ENCODE measurements at regions not wholly inside any gene's neighbourhood (a gene's known extent, or its start where the extent isn't known, plus 50 kb on each side); places are given as distances from the start of the nearest gene placed in this dataset.
"Not testable (repeated sequence)": the region's sequence is repeated elsewhere in the genome, so short reads cannot be mapped to it uniquely, and the experiment has no call there.

DNA sequence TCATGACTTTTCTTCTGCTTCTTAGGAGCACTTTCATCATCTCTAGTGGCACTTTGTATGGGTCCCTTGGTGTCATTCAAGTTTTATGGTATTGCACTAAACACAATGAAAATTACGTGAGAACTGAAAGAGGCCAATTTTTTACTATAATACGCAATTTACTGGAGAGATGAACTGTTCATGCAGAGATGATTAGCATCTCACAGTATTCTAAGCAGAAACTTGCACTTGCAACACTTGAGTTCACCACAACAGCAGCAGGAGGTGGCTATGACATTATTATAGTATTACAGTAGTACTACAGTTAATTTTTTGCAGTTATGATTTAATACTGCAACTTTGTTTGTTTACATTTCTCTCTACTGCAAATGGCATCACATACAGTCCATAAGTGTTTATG lies 793.1 kb upstream of the CRIM1 start:
- H3K9me3 ChIP-seq, result no peaks in the 10 kb centered on the region
- no peaks in the 10 kb centered on the region for H3K27me3 ChIP-seq
- no peaks in the 10 kb centered on the region for H3K36me3 ChIP-seq
- no peak for DNase-seq
- H3K4me3 ChIP-seq, result no peak overlapping the region

DNA sequence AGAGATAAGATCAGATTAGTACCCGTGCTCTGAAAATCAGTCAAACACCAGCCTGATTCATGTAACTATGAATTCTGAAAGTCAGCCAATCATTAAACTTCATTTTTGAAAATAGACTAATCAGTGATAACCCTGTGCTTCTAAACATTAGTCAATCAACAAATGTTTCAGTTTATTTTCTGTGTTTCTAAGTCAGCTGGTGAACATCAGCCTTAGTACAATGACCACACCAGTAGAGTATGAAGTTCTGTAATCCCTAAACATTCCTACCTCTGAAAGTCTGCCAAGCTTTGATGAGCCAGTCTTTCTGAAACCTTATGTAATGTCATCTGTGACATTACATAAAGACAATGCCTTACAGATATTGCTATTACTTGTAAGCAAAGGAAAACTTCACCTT lies 807.4 kb upstream of the CRIM1 start:
- Histone ChIP-seq H3K27me3 (no peaks in the 10 kb centered on the region), H3K4me3 (no peak overlapping the region), H3K9me3 (no peaks in the 10 kb centered on the region), H3K36me3 (no peaks in the 10 kb centered on the region)
- no peak for DNase-seq

DNA sequence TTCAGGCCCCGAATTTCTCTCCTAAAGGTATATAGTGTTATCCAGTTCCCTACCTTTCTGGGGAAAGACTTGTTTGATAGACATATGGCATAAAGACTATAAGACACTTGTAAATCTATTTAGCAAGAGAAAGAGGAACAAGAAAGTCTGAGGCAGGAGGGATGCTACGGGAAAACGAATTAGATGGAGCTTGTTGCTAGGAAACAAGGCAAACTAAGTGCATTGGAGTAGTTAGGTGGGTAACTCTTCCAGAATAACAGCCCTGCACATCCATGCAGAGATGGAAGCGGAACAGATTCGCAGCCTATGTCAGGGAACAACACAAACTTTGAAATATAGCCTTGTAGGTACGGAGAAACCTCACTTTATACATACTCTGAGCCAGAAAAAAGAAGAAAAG lies 810.3 kb upstream of the CRIM1 start:
- Histone ChIP-seq H3K36me3 (no peaks in the 10 kb centered on the region), H3K9me3 (no peaks in the 10 kb centered on the region), H3K4me3 (no peak overlapping the region), H3K27me3 (no peaks in the 10 kb centered on the region)
- DNase-seq, result no peak

DNA sequence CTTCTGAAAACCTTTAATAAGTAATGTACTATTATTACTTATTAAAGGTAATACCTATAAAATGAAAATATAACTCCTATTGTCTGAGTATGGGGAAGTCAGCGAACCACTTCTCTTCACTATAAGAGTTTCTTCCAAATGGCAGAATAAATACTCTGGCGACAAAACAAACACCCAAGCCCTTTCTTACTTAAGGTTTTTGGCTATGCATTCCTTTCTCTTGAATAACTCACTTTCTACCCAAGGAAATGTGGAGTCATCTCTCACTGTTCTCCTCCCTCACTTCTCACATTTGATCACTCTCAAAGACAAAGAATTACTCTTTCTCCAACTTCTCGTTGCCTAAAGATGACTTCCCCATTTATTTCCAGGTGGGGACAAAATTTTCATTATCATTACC lies 816.8 kb upstream of the CRIM1 start:
- H3K9me3 ChIP-seq, result no peaks in the 10 kb centered on the region
- H3K36me3 ChIP-seq, result no peaks in the 10 kb centered on the region
- H3K27me3 ChIP-seq, result no peaks in the 10 kb centered on the region
- H3K4me3 ChIP-seq, result no peak overlapping the region
- no peak for DNase-seq

DNA sequence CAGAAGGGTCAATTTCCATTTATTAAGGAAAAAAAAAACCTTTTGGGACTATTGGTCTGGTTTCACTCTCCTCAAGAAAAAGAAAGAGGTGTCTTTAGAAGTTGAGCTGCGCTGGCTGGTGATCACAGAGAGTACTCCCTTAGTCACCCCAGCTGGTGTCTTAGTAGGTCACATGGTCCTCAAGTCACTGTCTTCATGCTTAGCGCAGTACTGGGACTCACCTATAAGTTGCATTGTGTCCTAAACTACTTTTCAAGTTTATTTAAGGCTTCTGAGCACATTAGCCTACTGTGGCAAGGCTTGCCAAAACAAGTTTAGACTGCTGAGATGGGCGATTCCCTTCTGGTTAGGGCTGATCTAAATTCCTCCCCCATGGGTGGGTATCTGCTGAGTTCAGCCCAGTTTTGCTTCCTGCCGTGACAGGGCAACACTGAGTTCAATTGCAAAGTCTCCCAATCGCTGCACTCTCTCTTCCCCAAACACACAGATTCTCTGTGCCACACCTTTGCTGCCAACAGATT lies 824.9 kb upstream of the CRIM1 start:
- Histone ChIP-seq H3K36me3 (no peaks in the 10 kb centered on the region), H3K4me3 (no peak overlapping the region)
- DNase-seq, result no peak

DNA sequence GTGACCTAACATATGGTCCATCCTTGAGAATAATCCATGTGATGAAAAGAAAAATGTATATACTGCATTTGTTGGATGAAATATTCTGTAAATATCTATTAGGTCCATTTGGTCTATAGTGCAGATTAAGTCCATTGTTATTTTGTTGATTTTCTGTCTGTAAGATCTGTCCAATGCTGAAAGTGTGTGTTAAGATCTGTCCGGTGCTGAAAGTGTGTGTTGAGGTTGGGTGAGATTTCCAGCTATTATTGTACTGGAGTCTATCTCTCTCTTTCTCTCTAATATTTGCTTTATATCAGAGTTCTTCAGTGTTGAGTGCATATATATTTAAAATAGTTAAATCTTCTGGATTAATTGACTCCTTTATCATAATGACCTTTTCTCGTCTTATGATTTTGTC lies 828.8 kb upstream of the CRIM1 start:
- no peaks in the 10 kb centered on the region for H3K27me3 ChIP-seq
- no peak overlapping the region for H3K4me3 ChIP-seq
- no peak for DNase-seq
- H3K9me3 ChIP-seq, result no peaks in the 10 kb centered on the region
- no peaks in the 10 kb centered on the region for H3K36me3 ChIP-seq

More for the DNA sequence above, 824.9 kb upstream of the CRIM1 start:
- H3K9me3 ChIP-seq, result no peaks in the 10 kb centered on the region
- H3K27me3 ChIP-seq, result no peaks in the 10 kb centered on the region

DNA sequence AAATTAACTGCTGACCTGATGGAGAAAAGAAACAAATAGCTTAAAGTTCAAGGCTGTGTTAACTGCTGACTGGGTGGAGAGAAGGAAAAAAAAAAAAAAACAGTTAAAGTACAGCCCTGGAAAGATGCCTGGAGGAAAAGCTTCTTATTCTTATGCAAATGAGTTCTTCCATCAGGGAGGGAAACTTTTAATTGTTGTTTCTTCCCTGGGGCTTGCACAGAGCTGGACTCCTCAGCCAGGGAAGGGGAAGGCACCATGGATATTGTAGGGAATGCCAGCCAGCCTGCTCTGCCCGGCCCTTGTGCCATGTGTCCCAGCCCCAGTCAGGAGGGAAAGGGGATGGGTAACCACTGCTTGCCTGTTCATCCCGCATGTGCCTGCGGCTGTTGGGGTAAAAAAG lies 833.1 kb upstream of the CRIM1 start:
- no peaks in the 10 kb centered on the region for H3K36me3 ChIP-seq
- no peak for DNase-seq
- no peaks in the 10 kb centered on the region for H3K9me3 ChIP-seq
- H3K4me3 ChIP-seq, result no peak overlapping the region
- H3K27me3 ChIP-seq, result no peaks in the 10 kb centered on the region

DNA sequence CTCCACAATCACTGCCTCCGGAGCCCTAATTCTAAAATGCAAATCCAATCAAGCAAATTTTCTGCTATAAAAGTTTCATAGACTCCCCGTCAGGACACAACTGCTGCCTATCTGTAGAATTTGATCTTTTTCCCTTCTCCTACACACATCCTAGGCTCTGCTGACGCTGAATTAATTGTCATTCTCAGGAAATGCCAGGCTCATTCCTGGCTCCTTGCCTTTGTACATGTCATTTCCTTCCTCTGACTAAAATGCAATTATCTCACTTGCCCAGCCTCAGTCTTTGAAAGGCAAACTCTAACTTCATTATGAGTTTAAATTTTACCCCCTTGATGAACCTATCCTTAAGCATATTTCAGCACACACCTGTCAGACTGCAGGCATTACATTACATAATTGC lies 844.9 kb upstream of the CRIM1 start:
- Histone ChIP-seq H3K4me3 (no peak overlapping the region), H3K9me3 (no peaks in the 10 kb centered on the region), H3K27me3 (no peaks in the 10 kb centered on the region), H3K36me3 (no peaks in the 10 kb centered on the region)
- no peak for DNase-seq

DNA sequence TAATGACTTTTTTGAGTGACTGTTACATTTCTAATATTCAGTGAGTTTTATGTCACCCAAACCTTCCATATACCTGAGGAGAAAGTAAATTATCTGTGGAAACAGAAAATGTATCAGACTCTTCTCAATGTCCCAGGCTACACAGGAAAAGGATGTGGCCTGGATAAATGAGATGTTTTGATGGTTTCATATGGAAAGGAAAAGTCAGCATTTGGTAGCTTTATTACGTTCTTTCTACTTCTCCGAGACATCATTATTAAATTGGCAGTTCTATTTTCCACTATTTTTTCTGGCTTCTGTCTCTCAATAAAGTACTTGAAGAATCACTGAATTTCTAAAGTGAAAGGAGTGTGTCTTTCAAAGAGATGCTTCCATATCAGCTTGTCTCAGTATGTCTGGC lies 847.0 kb upstream of the CRIM1 start:
- Histone ChIP-seq H3K27me3 (no peaks in the 10 kb centered on the region), H3K4me3 (no peak overlapping the region), H3K36me3 (no peaks in the 10 kb centered on the region), H3K9me3 (no peaks in the 10 kb centered on the region)
- DNase-seq, result no peak

DNA sequence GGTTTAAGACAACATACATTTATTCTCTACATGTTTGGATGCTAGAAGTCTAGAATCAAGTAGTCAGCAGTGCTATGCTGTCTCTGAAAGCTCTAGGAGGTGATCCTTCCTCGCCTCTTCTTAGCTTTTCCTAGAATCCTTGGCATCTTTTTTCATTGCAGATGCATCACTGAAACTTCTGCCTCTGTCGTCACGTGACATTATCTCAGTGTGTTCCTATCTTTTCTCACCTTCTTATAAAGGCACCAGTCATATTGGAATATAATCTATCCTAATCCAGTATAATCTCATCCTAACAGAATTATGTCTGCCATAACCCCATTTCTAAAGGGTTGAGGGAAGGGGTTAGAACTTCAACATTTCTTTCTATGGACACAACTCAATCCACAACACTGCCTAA lies 851.2 kb upstream of the CRIM1 start:
- H3K36me3 ChIP-seq, result no peaks in the 10 kb centered on the region
- H3K9me3 ChIP-seq, result no peaks in the 10 kb centered on the region
- no peak overlapping the region for H3K4me3 ChIP-seq
- DNase-seq, result no peak
- H3K27me3 ChIP-seq, result no peaks in the 10 kb centered on the region

DNA sequence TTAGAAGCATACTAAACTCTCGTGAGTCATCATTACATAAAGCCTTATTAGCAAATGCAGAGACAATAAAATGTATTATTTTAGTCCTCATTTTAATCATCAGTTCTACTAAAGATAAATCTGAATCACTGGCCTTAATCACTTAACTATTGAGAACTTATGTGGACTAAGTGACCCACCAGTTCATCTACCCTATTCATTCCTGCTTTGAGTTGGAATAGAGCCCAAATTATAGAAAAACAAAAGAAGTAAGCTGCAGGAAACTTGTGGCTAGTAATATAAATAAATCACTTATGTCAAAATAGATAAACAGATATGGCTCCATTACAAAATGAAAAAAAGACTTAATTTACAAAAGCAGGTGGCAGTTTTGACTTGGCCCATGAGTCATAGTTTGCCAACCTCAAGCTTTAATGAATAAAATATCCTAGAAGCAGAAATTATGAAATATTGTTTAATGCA lies 851.8 kb upstream of the CRIM1 start:
- no peaks in the 10 kb centered on the region for H3K9me3 ChIP-seq
- no peaks in the 10 kb centered on the region for H3K27me3 ChIP-seq
- H3K4me3 ChIP-seq, result no peak overlapping the region
- DNase-seq, result no peak
- H3K36me3 ChIP-seq, result no peaks in the 10 kb centered on the region

DNA sequence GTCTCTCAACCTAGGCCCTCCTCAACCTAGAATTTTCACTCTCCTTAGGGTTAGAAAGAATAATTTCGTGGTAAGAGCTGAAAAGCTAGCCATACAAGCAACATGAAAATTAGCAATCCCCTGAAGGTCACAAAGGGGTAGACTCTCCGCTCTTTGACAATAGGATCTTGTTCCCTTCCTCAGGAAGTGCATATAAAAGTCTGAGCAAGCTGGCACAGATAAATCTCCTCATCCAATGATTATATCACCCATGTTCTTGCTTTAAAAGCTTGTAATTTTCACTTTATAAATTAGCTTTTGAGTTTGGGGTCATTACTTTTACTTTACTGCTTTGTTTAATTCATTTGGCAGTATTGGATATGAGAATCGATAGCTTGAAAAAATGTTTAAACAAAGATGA lies 852.3 kb upstream of the CRIM1 start:
- H3K36me3 ChIP-seq, result no peaks in the 10 kb centered on the region
- H3K4me3 ChIP-seq, result no peak overlapping the region
- no peaks in the 10 kb centered on the region for H3K9me3 ChIP-seq
- H3K27me3 ChIP-seq, result no peaks in the 10 kb centered on the region
- DNase-seq, result no peak

DNA sequence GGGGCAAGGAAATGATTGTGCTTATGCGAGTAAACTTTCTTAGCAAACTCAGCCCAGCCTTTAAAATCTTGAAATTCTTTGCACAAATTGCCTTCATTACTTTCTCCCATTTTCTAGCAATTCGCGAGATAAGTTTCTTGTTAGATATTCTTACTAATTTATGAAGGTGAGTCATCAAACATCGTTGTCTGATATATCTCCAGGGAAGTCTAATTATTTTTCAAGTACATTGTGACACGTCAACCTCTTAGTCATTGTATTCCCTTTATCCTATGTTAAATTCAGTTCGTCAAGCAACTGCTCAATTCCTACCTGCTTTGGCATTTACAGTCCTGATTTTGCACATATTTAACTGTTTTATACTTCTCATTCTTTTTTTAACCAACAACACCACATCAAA lies 854.5 kb upstream of the CRIM1 start:
- no peak overlapping the region for H3K4me3 ChIP-seq
- H3K9me3 ChIP-seq, result no peaks in the 10 kb centered on the region
- no peaks in the 10 kb centered on the region for H3K27me3 ChIP-seq
- H3K36me3 ChIP-seq, result no peaks in the 10 kb centered on the region
- no peak for DNase-seq

DNA sequence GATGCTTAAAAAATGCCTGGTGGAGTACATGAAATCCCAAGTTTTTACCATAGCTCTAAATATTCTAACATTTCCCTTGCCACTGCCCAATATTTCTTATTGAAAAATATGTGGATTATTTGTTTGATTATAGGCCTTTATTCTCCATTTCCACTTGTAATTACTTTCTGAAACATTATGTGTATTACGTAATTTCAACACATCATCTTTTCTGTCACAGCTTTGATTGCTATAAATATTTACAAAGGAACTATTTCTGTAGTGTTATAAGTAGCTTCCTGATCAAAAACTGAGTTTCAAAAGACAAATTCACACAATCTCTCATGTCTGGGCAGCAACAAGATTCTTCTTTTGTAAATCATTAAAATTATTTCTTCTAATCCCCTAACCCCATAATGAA lies 859.6 kb upstream of the CRIM1 start:
- Histone ChIP-seq H3K36me3 (no peaks in the 10 kb centered on the region), H3K9me3 (no peaks in the 10 kb centered on the region), H3K4me3 (no peak overlapping the region), H3K27me3 (no peaks in the 10 kb centered on the region)
- no peak for DNase-seq

DNA sequence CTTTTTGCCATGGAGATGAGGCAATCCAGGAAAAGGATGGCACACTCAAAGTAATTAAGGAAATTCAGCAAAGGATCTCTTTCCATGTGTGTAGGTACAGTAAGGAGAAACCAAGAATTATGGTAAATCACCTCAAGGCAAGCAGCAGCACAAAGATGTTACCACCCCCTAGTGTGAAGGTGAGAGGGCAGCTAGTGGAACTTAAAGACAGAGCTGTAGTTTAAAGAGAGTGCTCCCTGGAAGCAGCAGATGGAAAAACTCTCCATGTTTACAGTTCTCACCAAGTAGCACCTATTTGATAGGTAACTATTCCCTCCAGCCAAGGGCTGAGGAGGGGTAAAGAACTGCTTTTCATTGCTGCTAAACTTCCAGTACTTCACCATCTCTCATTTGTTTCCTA lies 860.4 kb upstream of the CRIM1 start:
- H3K27me3 ChIP-seq, result no peaks in the 10 kb centered on the region
- no peak overlapping the region for H3K4me3 ChIP-seq
- H3K9me3 ChIP-seq, result no peaks in the 10 kb centered on the region
- DNase-seq, result no peak
- H3K36me3 ChIP-seq, result no peaks in the 10 kb centered on the region

DNA sequence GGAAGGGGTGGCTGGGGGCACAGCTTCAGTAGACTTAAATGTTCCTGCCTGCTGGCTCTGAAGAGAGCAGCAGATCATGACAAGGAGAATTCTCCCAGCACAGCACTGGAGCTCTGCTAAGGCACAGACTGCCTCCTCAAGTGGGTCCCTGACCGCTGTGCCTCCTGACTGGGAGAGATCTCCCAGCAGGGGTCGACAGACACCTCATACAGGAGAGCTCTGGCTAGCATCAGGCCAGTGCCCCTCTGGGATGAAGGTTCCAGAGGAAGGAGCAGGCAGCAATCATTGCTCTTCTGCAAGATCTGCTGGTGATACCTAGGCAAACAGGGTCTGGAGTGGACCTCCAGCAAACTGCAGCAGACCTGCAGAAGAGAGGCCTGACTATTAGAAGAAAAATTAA lies 877.5 kb upstream of the CRIM1 start:
- not testable (repeated sequence) for H3K9me3 ChIP-seq, DNase-seq, H3K36me3 ChIP-seq, H3K4me3 ChIP-seq, H3K27me3 ChIP-seq

DNA sequence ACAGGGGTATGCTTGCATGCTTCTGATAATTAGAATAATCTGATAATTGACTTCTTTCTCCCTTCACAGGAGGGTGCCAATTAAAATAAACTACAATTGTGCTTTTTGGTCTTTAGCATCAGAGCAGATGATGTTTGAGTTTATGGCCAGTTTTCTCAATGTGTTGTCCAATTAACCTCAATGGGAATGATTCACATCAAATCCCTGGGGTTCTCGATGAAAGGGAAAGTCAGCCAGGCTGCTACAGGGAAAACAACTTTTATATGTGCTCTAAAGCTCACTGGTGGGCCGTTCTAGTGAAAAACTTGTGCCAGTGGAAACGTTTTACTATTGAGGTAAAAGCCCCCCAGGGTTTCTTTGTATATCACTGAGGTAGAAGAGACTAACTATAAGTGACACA lies 887.3 kb upstream of the CRIM1 start:
- H3K4me3 ChIP-seq, result no peak overlapping the region
- H3K36me3 ChIP-seq, result no peaks in the 10 kb centered on the region
- no peaks in the 10 kb centered on the region for H3K27me3 ChIP-seq
- DNase-seq, result no peak
- H3K9me3 ChIP-seq, result no peaks in the 10 kb centered on the region

DNA sequence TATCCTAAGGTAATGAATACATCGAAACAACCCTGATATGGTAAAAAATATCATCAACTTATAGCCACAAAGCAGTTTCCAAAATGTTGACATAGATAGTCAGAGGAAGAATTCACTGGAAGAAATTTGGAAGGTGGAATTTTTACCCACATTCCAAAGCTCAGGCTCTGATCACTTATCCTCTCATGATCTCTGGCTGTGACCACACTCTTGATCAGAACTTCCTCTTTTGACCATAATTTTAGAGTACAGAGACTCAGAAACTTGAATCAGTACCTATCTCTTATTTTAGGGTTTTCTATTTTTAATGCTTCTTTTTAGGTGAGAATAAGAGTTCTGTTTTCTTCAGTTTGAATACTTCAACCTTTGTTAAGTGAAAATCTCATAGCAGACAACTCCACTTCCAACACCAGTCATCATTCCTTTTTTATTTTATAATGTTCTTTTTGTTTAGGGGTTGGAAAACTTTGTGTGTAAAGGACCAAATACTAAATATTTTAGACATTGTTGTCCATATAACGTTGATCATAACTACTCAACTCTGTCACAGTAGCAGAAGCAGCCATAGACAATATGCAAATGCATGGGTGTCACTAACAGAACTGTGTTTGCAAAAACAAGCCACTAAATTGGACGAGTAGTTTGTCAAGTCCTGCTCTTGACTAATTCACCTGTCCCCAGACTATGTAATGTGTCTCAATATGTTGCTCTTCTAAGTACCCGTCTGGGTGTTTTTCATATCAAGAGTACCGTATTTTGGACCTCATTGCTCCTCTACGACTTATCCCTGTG lies 891.6 kb upstream of the CRIM1 start:
- DNase-seq, result no peak

More for the DNA sequence above, 891.6 kb upstream of the CRIM1 start:
- no peaks in the 10 kb centered on the region for H3K36me3 ChIP-seq
- no peaks in the 10 kb centered on the region for H3K9me3 ChIP-seq
- H3K27me3 ChIP-seq, result peaks cover 2% of the 10 kb centered on the region
- no peak overlapping the region for H3K4me3 ChIP-seq

Data from MG63 (cell line).